CD14-positive monocyte (primary cell): ENCODE measurements at regions not wholly inside any gene's neighbourhood (a gene's known extent, or its start where the extent isn't known, plus 50 kb on each side); places are given as distances from the start of the nearest gene placed in this dataset.

Source experiments
- DNase-seq, 3 donors: peaks; one replicate each; pipeline ENCODE4 v3.0.0-alpha.2; 2011 to 2022
- H2AFZ ChIP-seq: 2 replicates; pipeline ENCODE4 v1.6.0; 2012; ENCODE audit warnings: mild to moderate bottlenecking, low read depth, low read length, inconsistent platforms; ENCODE audit not compliant: insufficient read depth, poor library complexity, severe bottlenecking
- H3K27ac ChIP-seq, 2 donors: 1 replicate in 1 of 2; 2 replicates in 1 of 2; pipeline ENCODE4 v1.5.1; 2012 to 2013; ENCODE audit warnings: low read length in 2 of 2, control low read depth in 1 of 2, inconsistent platforms in 1 of 2, low read depth in 1 of 2, mild to moderate bottlenecking in 1 of 2
- H3K27me3 ChIP-seq, 2 donors: one replicate each; pipeline versions ENCODE4 v1.6.0 to v1.6.1; 2011 to 2013; ENCODE audit warnings: low read length in 2 of 2; ENCODE audit not compliant: control insufficient read depth in 2 of 2, insufficient read depth in 2 of 2
- H3K36me3 ChIP-seq, 2 donors: replicated peaks in 1 of 2; 1 replicate in 1 of 2; 2 replicates in 1 of 2; pipeline versions ENCODE4 v1.5.1 to v1.6.1; 2012 to 2013; ENCODE audit warnings: low read length in 2 of 2, control low read depth in 1 of 2, inconsistent platforms in 1 of 2, mild to moderate bottlenecking in 1 of 2; ENCODE audit not compliant: insufficient read depth in 2 of 2, control insufficient read depth in 1 of 2
- H3K4me1 ChIP-seq, 2 donors: 1 replicate in 1 of 2; 2 replicates in 1 of 2; pipeline versions ENCODE4 v1.5.1 to v1.6.1; 2012 to 2013; ENCODE audit warnings: low read length in 2 of 2, control low read depth in 1 of 2, inconsistent platforms in 1 of 2, mild to moderate bottlenecking in 1 of 2, moderate library complexity in 1 of 2; ENCODE audit not compliant: insufficient read depth in 2 of 2, control insufficient read depth in 1 of 2
- H3K4me2 ChIP-seq: replicated peaks from 2 replicates; pipeline ENCODE3; 2012; ENCODE audit warnings: low read length, moderate library complexity, mild to moderate bottlenecking; ENCODE audit not compliant: poor library complexity, severe bottlenecking; ENCODE audit errors: extremely low read depth
- H3K4me3 ChIP-seq, 3 experiments: fragments of 200-600 bp in 1 of 3; sonication (generic) in 1 of 3; replicated peaks in 1 of 3; 1 replicate in 2 of 3; 2 replicates in 1 of 3; pipeline ENCODE4 v1.5.1; 2011 to 2013; ENCODE audit warnings: low read length in 3 of 3, mild to moderate bottlenecking in 3 of 3, control low read depth in 2 of 3, low read depth in 2 of 3, inconsistent platforms in 1 of 3, moderate library complexity in 1 of 3
- H3K79me2 ChIP-seq: 2 replicates; pipeline ENCODE4 v1.6.0; 2012; ENCODE audit warnings: mild to moderate bottlenecking, control low read depth, inconsistent platforms, low read length, moderate library complexity; ENCODE audit not compliant: insufficient read depth
- H3K9ac ChIP-seq: 2 replicates; pipeline ENCODE4 v1.6.0; 2017; ENCODE audit warnings: low read length, mild to moderate bottlenecking; ENCODE audit not compliant: insufficient read depth, poor library complexity, severe bottlenecking
- H3K9me3 ChIP-seq, 2 donors: replicated peaks in 1 of 2; 1 replicate in 1 of 2; 2 replicates in 1 of 2; pipeline versions ENCODE4 v1.5.1 to v1.6.1; 2012 to 2013; ENCODE audit warnings: low read length in 2 of 2, control low read depth in 1 of 2; ENCODE audit not compliant: control insufficient read depth in 1 of 2, insufficient read depth in 1 of 2
- H4K20me1 ChIP-seq: 2 replicates; pipeline ENCODE4 v1.6.0; 2012; ENCODE audit warnings: mild to moderate bottlenecking, low read length, control low read depth, moderate library complexity; ENCODE audit not compliant: insufficient read depth
- H3K27ac Mint-ChIP-seq, 7 donors: one replicate each; pipeline ENCODE4 v1.8.0; 2020; ENCODE audit warnings: mild to moderate bottlenecking in 7 of 7, mixed read lengths in 7 of 7, moderate library complexity in 6 of 7, inconsistent platforms in 2 of 7
- H3K27me3 Mint-ChIP-seq, 3 donors: one replicate each; pipeline ENCODE4 v1.8.0; 2021 to 2022; ENCODE audit warnings: low read depth in 3 of 3, mild to moderate bottlenecking in 3 of 3, mixed read lengths in 3 of 3, moderate library complexity in 3 of 3, inconsistent platforms in 1 of 3
- H3K36me3 Mint-ChIP-seq, 2 donors: one replicate each; pipeline ENCODE4 v1.8.0; 2020; ENCODE audit warnings: mixed read lengths in 2 of 2, inconsistent platforms in 1 of 2, mild to moderate bottlenecking in 1 of 2
- H3K4me1 Mint-ChIP-seq: one replicate; pipeline ENCODE4 v1.8.0; 2020; ENCODE audit warnings: mild to moderate bottlenecking, mixed read lengths
- H3K4me3 Mint-ChIP-seq, 2 donors: one replicate each; pipeline ENCODE4 v1.8.0; 2020; ENCODE audit warnings: mild to moderate bottlenecking in 2 of 2, mixed read lengths in 2 of 2, moderate library complexity in 1 of 2
- H3K9me3 Mint-ChIP-seq, 7 donors: one replicate each; pipeline ENCODE4 v1.8.0; 2020 to 2022; ENCODE audit warnings: mixed read lengths in 7 of 7, mild to moderate bottlenecking in 6 of 7, moderate library complexity in 6 of 7, inconsistent platforms in 2 of 7
- CTCF ChIP-seq: fragments of 200-600 bp; IDR thresholded peaks from one replicate; pipeline ENCODE4 v1.8.0; 2022; ENCODE audit warnings: antibody characterized with exemption, mild to moderate bottlenecking
- WGBS: methylation state at CpG from one replicate; pipeline ENCODE4 v1.1.5; 2013; ENCODE audit warnings: missing lambda C conversion rate; ENCODE audit not compliant: insufficient coverage; 5-methylcytosine and 5-hydroxymethylcytosine counted together
- intact Hi-C, 2 donors: fragments of 100-400 bp; cut with micrococcal nuclease; formaldehyde crosslinking; loops; one replicate each; pipeline versions ENCODE4 v1.15.0 to v1.15.1; 2023

DNA sequence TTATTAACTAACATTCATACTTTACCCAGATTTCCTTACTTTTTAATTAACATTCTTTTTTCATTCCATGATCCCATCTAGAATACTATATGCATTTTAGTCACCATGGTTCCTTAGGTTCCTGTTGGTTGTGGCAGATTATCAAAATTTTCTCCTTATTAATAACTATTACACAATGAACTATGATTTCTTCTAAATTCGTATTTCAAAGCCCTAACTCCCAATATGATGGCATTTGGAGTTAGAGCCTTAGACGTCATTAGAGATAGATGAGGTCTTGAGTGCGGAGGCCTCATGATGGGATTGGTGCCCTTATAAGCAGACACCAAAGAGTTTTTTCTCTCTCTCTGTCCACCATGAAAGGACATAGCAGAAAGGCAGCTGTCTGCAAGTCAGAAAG, 485.4 kb downstream of the TLR4 start:
- Histone ChIP-seq H3K4me1 (no peaks in the 10 kb centered on the region), H3K9me3 (peaks cover 0 to 11% of the 10 kb centered on the region in 2 donors), H3K27ac (no peak overlapping the region), H3K27me3 (no peaks in the 10 kb centered on the region), H4K20me1 (no peaks in the 10 kb centered on the region), H3K9ac (no peak overlapping the region), H2AFZ (no peak overlapping the region), H3K4me2 (no peak overlapping the region), H3K4me3 (no peak overlapping the region), H3K36me3 (no peaks in the 10 kb centered on the region), H3K79me2 (no peaks in the 10 kb centered on the region)
- Mint-ChIP-seq H3K4me1 (no peaks in the 10 kb centered on the region), H3K27me3 (no peaks in the 10 kb centered on the region), H3K27ac (no peak overlapping the region), H3K36me3 (no peaks in the 10 kb centered on the region), H3K4me3 (no peak overlapping the region), H3K9me3 (peaks cover 0 to 10% (median 6%) of the 10 kb centered on the region in 7 donors)
- TF ChIP-seq CTCF: no peak
- intact Hi-C loops: no loop called here
- 100% methylated on average over 1 of the region's 3 CpGs for WGBS
- no peak for DNase-seq

GRCh38 chr9:118192807-118193206, 488.6 kb downstream of the TLR4 start:
- Histone ChIP-seq H3K27ac (no peak overlapping the region), H3K36me3 (no peaks in the 10 kb centered on the region), H3K4me3 (no peak overlapping the region), H4K20me1 (no peaks in the 10 kb centered on the region), H3K9ac (no peak overlapping the region), H3K27me3 (no peaks in the 10 kb centered on the region), H3K79me2 (no peaks in the 10 kb centered on the region), H3K4me1 (no peaks in the 10 kb centered on the region), H2AFZ (no peak overlapping the region), H3K4me2 (no peak overlapping the region), H3K9me3 (peaks cover 0 to 11% of the 10 kb centered on the region in 2 donors)
- Mint-ChIP-seq H3K27me3 (no peaks in the 10 kb centered on the region), H3K36me3 (no peaks in the 10 kb centered on the region), H3K27ac (no peak overlapping the region), H3K4me1 (no peaks in the 10 kb centered on the region), H3K9me3 (peaks cover 0 to 10% (median 6%) of the 10 kb centered on the region in 7 donors), H3K4me3 (no peak overlapping the region)
- WGBS: no CpG with 5 or more reads among the region's 2 CpGs
- intact Hi-C loops: no loop called here
- DNase-seq: no peak
- no peak for TF ChIP-seq CTCF
